NCI-H128 (cell line): ENCODE measurements at regions not wholly inside any gene's neighbourhood (a gene's known extent, or its start where the extent isn't known, plus 50 kb on each side); places are given as distances from the start of the nearest gene placed in this dataset.
"Not testable (repeated sequence)": the region's sequence is repeated elsewhere in the genome, so short reads cannot be mapped to it uniquely, and the experiment has no call there.

ENCODE experiments used
- DNase-seq: peaks from one replicate; lab custom pipeline; 2025; ENCODE audit not compliant: unreplicated experiment; lab: John Stamatoyannopoulos, UW

DNA sequence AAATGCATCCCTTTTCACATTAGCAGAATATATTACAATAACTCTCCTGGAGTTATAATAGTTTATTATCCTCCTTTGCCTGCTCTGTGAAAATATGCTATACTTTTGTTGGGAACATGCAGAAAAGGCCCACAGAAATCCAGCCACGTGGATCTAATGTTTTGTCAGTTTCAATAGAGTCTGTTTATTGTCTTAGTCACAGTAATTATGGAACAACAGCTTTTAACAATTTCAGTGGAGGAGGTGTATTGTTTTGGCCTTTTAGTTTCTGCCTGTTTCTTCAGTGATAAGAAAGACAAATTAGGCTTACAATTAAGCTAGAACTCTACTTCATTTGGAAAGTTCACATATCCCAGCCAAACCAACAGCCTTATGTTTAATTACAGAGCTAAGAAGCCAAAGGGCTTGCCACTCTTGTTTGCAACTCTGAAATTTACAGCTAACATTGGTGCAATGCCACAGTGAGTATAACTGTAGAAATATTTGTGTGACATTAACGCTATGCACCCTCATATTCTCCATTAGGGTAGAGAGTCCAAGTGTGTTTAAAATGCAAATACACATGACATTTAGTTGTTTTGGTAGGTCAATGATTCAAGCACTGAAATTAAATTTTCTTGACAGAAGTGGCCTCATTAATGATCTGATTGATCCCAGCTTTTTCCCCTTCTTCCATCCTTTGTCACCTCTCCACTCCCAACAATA, 175.8 kb downstream of the USP46 start:
- no peak for DNase-seq

DNA sequence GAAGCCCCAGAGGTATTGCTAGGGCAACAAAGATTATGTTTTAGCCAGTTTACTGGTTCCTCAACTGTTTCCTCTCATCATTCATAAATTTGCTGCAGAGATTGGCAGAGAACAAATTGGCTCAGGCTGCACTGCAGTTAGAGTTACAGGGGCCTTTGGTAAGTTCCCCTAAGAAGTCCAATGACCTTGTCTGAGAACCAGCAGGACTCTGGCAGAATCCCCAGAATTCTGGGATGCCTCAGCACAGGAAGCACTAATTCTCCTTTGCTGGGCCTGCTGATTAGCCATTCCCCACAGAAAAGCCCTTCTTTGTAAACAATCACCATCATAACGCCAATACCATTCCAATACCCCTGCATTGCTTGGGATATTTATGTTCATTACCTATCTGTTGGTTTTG, 151.3 kb downstream of the USP46 start:
- DNase-seq = no peak

DNA sequence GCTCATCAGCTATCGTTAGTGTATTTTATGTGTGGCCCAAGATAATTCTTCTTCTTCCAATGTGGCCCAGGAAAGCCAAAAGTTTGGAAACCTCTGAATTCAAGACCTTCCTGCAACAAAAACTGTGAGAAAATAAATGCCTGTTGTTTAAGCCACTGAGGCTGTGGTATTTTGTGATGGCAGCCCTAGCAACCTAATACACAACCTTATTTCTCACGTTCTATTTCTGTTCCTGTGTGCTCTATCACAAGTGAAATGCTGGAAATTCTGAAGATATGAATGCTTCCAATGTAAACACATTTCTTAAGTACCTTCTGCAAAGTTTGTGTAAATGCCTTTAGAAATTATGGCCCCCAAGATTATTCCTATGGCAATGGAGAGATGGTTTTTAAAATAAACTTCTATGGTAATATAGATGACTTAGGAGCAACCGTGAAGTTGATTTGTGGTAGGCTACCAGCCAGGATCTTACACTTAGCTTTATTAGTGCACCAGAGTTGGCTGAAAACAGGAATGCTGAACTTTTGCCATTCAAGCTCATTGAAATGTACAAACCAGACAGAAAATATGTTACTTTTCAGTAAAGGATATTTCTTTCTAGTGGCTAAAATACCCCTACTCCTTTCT, 148.0 kb downstream of the USP46 start:
- DNase-seq = no peak

DNA sequence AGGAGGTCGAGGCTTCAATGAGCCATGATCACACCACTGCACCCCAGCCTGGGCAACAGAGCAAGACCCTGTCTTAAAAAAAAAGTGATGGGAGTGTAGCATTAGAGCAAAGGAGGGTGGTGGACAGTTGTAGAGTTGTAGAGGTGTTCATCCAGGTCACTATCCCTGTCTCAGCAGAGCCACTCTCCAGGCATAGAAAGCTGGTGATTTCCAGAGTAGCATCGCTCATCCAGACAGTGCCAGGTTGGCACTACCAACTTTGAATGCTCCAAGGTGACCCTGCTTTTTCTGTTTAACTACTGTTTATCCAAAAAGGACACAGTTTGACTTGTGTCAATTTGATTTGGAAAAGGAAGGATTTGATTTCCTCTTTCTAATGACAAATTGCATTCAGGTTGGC, 147.3 kb downstream of the USP46 start:
- DNase-seq = no peak

DNA sequence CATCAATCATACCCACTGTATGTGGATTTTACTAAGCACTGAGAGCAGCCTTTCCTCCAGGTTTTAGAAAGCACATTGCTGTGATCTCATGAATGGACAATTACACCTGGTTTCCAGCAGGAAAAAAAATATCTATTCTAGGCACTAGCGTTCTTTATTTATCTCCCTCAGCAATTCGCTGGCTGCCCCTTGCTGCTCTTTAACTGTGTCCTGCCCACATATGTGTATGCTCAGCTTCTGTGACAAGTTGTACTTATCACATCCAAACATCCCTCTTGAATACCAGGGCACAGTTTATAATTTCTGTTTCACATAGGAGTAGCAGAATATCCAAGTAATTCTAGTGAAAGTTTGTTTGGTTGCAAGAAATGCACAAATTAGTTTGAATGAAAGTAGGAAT, 146.8 kb downstream of the USP46 start:
- no peak for DNase-seq

DNA sequence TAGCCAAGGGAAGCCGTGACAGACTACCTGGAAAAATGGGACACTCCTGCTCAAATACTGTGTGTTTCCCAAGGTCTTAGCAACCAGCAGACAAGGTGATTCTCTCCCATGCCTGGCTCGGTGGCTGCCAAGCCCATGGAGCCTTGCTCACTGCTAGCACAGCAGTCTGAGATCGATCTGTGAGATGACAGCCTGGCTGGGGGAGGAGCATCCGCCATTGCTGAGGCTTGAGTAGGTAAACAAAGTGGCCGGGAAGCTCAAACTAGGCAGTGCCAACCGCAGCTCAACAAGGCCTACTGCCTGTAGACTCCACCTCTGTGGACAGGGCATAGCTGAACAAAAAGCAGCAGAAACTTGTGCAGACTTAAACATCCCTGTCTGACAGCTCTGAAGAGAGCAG, 137.0 kb downstream of the USP46 start:
- not testable (repeated sequence) for DNase-seq

DNA sequence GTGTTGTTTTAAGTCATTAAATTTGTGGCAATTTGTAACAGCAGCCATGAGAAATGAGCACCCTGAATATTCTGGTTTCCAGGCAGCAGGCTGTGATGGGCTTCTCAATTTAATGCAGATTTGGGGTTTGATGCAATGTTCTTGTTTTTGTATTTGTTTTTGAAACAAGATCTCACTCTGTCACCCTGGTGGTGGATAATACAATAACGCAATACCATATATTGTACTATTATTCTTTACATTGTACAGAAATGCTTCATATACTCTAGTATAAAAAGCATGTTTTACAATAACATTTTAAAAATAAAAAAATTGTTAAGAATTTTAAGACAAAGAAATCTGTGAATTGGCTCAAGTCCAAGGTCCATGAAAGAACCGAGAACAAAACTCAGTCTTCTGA, 129.1 kb downstream of the USP46 start:
- DNase-seq = no peak

DNA sequence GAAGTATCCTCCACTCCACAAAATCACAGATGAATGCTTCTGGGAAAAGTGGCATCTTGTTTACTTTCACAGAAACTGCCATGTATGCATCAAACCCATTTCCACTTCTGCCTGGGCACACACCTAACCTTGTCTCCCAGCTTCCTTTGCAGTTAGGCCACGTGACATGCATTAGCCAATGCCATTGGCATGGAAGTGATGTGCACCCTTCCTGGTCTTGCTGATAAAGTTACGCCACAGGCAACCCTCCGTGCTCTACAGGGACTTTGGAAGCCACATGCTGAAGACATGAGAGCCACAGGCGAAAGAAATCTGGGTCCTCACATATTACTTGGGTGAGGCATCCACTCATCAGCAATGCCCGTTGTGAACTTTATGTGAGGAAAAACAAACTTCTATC, 123.3 kb downstream of the USP46 start:
- DNase-seq = no peak
